22Rv1 (cell line): ENCODE measurements at regions not wholly inside any gene's neighbourhood (a gene's known extent, or its start where the extent isn't known, plus 50 kb on each side); places are given as distances from the start of the nearest gene placed in this dataset.
A peak's percentile ranks its signal among the peaks of the same experiment; 100 is the strongest.

ENCODE experiments used
- H3K27ac ChIP-seq: fragments of 450-650 bp; 2 replicates; pipeline ENCODE4 v1.5.1; 2017
- CTCF ChIP-seq: fragments of 450-650 bp; IDR thresholded peaks from 2 replicates; pipeline ENCODE4 v1.5.1; 2017; ENCODE audit warnings: mild to moderate bottlenecking
- ZFX ChIP-seq: fragments of 450-650 bp; IDR thresholded peaks from 2 replicates; pipeline ENCODE4 v1.6.1; 2017; ENCODE audit warnings: antibody characterized with exemption, borderline replicate concordance

DNA sequence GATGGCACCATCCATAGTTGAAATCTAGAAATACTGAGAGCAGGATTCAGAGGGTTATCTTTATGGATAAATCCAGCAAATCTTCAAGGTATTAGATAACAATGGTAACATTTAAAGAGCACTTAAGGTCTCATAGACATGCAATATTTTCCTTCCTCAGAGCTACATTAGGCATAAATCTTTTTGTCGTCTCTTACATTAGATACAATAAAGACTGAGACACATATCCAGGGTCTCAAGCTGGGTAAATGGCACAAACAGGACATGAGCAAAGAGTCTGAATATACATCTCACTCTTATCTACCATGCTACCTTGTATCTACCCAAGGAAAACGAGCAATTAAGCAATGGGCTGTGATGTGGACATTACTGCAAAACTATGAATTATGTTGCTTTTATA lies 927.3 kb upstream of the EPHA6 start:
- TF ChIP-seq CTCF (no peak), ZFX (no peak)
- no peak overlapping the region for H3K27ac ChIP-seq

DNA sequence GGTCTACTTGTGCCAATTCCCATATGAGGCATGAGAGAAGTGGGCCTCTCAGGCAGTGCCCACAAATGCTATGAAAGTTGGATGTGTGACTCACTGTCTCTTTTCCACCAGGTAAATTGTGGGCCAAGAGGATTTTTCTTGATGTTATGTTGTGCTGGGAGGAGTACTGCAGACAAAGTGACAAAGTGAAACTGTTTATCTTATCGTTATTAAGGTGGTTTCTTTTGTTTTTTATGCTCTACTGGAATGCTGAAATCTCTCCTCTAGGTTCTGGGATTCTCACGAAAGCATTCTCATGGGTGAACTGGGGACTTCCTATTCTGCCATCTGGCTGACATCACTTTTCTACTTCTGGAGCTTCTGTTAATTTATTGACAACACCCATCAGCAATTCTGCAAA lies 919.6 kb upstream of the EPHA6 start:
- no peak for TF ChIP-seq CTCF
- TF ChIP-seq ZFX, result no peak
- no peak overlapping the region for H3K27ac ChIP-seq

GRCh38 chr3:95899494-95899893 lies 914.9 kb upstream of the EPHA6 start:
- TF ChIP-seq CTCF, result no peak
- TF ChIP-seq ZFX, result no peak
- H3K27ac ChIP-seq, result 0 out of 2 replicates have a peak overlapping the region, but pooled peaks have one; percentile 13

DNA sequence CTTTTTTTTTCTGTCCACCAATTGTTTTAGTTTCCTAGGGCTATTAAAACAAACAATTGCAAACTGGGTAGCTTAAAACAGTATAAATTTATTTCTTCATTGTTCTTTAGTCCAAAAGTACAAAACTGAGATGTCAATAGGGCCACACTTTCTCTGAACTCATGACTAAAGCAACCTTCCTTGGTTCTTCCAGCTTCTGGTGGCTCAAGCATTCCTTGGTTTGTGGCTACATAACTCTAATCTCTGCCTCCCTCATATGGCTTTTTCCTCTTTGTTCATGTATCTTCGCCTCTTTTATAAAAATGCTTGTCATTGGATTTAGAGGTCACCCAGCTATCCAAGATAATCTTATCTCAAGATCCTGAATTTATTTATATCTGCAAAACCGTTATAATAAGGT lies 914.5 kb upstream of the EPHA6 start:
- TF ChIP-seq ZFX, result no peak
- 0 out of 2 replicates have a peak overlapping the region, but pooled peaks have one; percentile 13 for H3K27ac ChIP-seq

- no peak for TF ChIP-seq ZFX
- no peak for TF ChIP-seq CTCF
- no peak overlapping the region for H3K27ac ChIP-seq
These were observed 912.4 kb upstream of the EPHA6 start for GRCh38 chr3:95901948-95902347.

DNA sequence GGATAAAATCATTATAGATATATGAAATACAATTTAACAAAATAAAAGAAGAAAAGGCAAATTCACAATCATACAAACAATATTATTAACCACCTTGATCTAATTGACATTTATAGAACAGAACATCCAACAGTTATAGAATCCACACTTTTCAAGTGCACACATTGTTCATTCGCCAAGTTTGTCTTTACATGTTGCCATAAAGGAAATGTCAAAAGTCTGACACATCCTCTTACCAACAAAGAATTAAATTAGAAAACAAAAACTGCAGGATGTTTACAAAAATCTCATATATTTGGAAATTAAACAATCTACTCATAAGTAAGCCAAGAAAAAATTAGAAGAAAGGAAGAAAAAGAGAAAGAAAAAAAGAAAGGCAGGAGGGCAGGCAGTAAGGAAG lies 909.2 kb upstream of the EPHA6 start:
- no peak for TF ChIP-seq ZFX
- TF ChIP-seq CTCF, result no peak
- H3K27ac ChIP-seq, result no peak overlapping the region

DNA sequence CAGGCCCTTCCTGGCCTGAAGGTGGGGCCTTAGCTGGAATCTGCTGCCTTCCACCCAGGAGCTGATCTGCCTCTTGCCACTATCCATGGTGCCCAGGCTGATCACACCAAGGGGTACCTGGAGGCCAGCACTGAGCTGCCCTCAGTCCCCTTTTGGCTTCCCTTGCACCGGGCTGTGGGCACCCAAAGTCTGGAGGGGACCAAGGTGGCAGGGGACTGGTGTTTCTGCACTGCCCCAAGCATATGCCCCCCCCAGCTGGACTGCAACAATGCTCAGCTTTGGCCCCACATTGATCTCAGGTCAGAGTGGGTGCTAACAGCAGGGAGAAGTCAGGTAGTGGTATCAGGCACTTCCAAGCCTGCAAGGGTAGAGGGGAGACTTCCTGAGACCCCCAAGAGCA lies 902.6 kb upstream of the EPHA6 start:
- TF ChIP-seq ZFX (no peak), CTCF (no peak)
- no peak overlapping the region for H3K27ac ChIP-seq

DNA sequence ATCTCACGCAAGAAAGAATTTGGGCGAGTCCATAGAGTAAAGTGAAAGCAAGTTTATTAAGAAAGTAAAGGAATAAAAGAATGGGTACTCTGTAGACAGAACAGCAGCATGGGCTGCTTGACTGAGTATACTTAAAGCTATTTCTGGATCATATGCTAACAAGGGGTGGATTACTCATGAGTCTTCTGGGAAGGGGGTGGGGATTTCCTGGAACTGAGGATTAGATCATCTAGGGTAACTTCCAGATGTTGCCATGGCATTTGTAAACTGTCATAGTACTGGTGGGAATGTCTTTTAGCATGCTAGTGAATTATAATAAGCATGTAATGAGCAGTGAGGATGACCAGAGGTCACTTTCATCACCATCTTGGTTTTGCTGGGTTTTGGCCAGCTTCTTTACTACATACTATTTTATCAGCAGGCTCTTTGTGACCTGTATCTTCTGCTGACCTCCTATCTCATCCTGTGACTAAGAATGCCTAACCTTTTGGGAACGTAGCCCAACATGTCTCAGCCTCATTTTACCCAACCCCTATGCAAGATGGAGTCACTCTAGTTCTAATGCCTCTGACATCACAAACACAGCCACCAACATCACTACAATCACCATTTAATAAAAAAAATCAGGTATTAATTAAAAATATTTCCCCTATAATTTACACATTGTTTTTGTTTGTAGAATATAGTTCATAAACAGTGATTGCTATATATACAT lies 890.7 kb upstream of the EPHA6 start:
- no peak for TF ChIP-seq ZFX
- no peak for TF ChIP-seq CTCF
- H3K27ac ChIP-seq, result no peak overlapping the region
